ENCODE measurements at regions not wholly inside any gene's neighbourhood (a gene's known extent, or its start where the extent isn't known, plus 50 kb on each side); places are given as distances from the start of the nearest gene placed in this dataset.

DNA sequence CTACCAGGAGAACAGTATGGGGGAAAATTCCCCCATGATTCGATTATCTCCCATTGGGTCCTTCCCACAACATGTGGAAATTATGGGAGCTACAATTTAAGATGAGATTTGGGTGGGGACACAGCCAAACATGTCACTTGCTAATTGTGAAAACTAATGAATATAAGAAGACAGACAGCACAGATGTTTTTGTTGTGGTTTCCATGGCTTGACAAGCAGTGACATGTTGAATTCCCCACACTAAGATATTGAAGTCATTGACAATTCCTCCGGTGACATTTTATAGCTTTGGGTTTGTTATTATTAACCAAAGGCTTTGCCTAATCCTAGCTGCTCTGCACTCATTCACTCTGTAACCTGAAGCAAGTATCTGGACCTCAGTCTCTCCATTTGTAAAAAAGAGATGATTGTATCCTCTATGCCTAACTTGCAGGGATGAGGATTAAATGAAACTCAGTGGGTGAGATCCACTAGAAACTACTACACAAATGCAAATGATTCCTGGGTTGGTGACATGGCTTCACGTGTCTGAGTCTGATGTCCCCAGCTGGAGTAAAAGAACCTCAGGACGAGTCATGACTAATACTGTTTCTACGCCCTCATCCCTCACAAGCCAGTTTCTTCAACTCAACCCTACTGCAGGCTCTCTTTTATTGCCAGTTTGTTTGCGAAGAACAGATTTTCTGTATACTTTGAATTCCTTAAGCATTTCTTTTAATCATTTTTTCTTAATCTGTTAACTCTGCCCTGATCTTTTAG is 71.6 kb downstream of the ASCL1 start:
- no peaks in the 10 kb centered on the region for H3K79me2 ChIP-seq (ENCODE audit: insufficient read depth)
- H3K27ac ChIP-seq (ENCODE audit: low read depth in 2 of 2, low read length in 1 of 2), result no peak overlapping the region
- no peaks in the 10 kb centered on the region for H3F3A ChIP-seq (replicated peaks; ENCODE audit: insufficient read depth)
- no peak overlapping the region for H3K9ac ChIP-seq
- ChIA-PET CTCF (interaction anchor here (0.8 kb wide), 1 partner anchor 16 kb away, joined by 3 read pairs; no protein-coding TSS in a partner anchor), POLR2A (no interaction called here)
- no peaks in the 10 kb centered on the region for H3K9me2 ChIP-seq
- no peak overlapping the region for H3K4me3 ChIP-seq (ENCODE audit: low read depth in 2 of 2, low read length in 1 of 2)
- no peak overlapping the region for H2AFZ ChIP-seq (ENCODE audit: low read depth)
- peaks cover 0 to 4% of the 10 kb centered on the region in 2 experiments; a peak in 1 of 4 replicates for H3K4me1 ChIP-seq (ENCODE audit: control insufficient read depth in 1 of 2, insufficient read depth in 2 of 2, low read depth in 1 of 2, low read length in 1 of 2)
- TF ChIP-seq CHD2 (IDR thresholded peaks at IDR 0.05; ENCODE audit: low read length, partially characterized antibody) (no peak), RCOR1 (IDR thresholded peaks at IDR 0.05; ENCODE audit: low read length) (no peak), POLR2AphosphoS5 (IDR thresholded peaks at IDR 0.05; ENCODE audit: low read depth, low read length) (no peak), RAD21 (IDR thresholded peaks at IDR 0.05; ENCODE audit: low read length) (no peak), TAF1 (IDR thresholded peaks at IDR 0.05; ENCODE audit: borderline replicate concordance, low read depth, low read length) (no peak), MXI1 (IDR thresholded peaks at IDR 0.05; ENCODE audit: low read depth, low read length) (no peak), RXRA (IDR thresholded peaks at IDR 0.05; ENCODE audit: borderline replicate concordance, low read depth) (no peak), EP300 (IDR thresholded peaks at IDR 0.05; ENCODE audit: borderline replicate concordance in 1 of 2, low read depth in 1 of 2, low read length in 1 of 2) (no peak), TCF12 (IDR thresholded peaks at IDR 0.05) (no peak)
- TF ChIP-seq, protein P1, sequence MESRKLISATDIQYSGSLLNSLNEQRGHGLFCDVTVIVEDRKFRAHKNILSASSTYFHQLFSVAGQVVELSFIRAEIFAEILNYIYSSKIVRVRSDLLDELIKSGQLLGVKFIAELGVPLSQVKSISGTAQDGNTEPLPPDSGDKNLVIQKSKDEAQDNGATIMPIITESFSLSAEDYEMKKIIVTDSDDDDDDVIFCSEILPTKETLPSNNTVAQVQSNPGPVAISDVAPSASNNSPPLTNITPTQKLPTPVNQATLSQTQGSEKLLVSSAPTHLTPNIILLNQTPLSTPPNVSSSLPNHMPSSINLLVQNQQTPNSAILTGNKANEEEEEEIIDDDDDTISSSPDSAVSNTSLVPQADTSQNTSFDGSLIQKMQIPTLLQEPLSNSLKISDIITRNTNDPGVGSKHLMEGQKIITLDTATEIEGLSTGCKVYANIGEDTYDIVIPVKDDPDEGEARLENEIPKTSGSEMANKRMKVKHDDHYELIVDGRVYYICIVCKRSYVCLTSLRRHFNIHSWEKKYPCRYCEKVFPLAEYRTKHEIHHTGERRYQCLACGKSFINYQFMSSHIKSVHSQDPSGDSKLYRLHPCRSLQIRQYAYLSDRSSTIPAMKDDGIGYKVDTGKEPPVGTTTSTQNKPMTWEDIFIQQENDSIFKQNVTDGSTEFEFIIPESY (IDR thresholded peaks at IDR 0.05; ENCODE audit: borderline replicate concordance, low read depth), result no peak
- WGBS (ENCODE audit: low lambda C conversion rate), result 30% methylated on average over 6 of the region's 6 CpGs
- no peaks in the 10 kb centered on the region for H3K36me3 ChIP-seq (replicated peaks in 1 of 2; ENCODE audit: control insufficient read depth in 1 of 2, insufficient read depth in 2 of 2, low read length in 1 of 2)
- no peaks in the 10 kb centered on the region for H3K27me3 ChIP-seq (ENCODE audit: insufficient read depth)
- H3K9me3 ChIP-seq, result no peaks in the 10 kb centered on the region; the same call in 1 of the 2 replicates
- no peaks in the 10 kb centered on the region for H4K20me1 ChIP-seq (ENCODE audit: insufficient read depth)
- no peak for DNase-seq
- no peak overlapping the region for H3K4me2 ChIP-seq

- 3% methylated on average over 1 of the region's 1 CpG for WGBS (ENCODE audit: low lambda C conversion rate)
- no peaks in the 10 kb centered on the region for H3K9me2 ChIP-seq
- POLR2A ChIA-PET, result no interaction called here
- H4K20me1 ChIP-seq (ENCODE audit: insufficient read depth), result no peaks in the 10 kb centered on the region
- H3K4me3 ChIP-seq (ENCODE audit: low read depth in 2 of 2, low read length in 1 of 2), result no peak overlapping the region
- no peak for TF ChIP-seq MAX (IDR thresholded peaks at IDR 0.05; ENCODE audit: low read depth)
- no peaks in the 10 kb centered on the region for H3K4me1 ChIP-seq (ENCODE audit: control insufficient read depth in 1 of 2, insufficient read depth in 2 of 2, low read depth in 1 of 2, low read length in 1 of 2)
- no peak for DNase-seq
- CTCF ChIA-PET, result no interaction called here
- no peak overlapping the region for H2AFZ ChIP-seq (ENCODE audit: low read depth)
- no peak overlapping the region for H3K27ac ChIP-seq (ENCODE audit: low read depth in 2 of 2, low read length in 1 of 2)
- H3K9me3 ChIP-seq, result peaks cover 4% of the 10 kb centered on the region; the same call in 1 of the 2 replicates
- no peaks in the 10 kb centered on the region for H3K27me3 ChIP-seq (ENCODE audit: insufficient read depth)
- no peak overlapping the region for H3K4me2 ChIP-seq
- H3K79me2 ChIP-seq (ENCODE audit: insufficient read depth), result no peaks in the 10 kb centered on the region
- H3K36me3 ChIP-seq (replicated peaks in 1 of 2; ENCODE audit: control insufficient read depth in 1 of 2, insufficient read depth in 2 of 2, low read length in 1 of 2), result no peaks in the 10 kb centered on the region
- no peak overlapping the region for H3K9ac ChIP-seq
- H3F3A ChIP-seq (replicated peaks; ENCODE audit: insufficient read depth), result no peaks in the 10 kb centered on the region
These were observed 79.2 kb downstream of the ASCL1 start for GRCh38 chr12:103036581-103037214.
